Glomerular visceral epithelial cell (primary cell): ENCODE measurements at regions not wholly inside any gene's neighbourhood (a gene's known extent, or its start where the extent isn't known, plus 50 kb on each side); places are given as distances from the start of the nearest gene placed in this dataset.
A peak's percentile ranks its signal among the peaks of the same experiment; 100 is the strongest.

Experiments used
- DNase-seq: peaks from one replicate; pipeline ENCODE4 v3.0.0-alpha.2; 2016; ENCODE audit errors: extremely low spot score

- no peak for DNase-seq
Observed at GRCh38 chr6:209432-210103, 82.7 kb upstream of the DUSP22 start.

GRCh38 chr6:210104-210456 lies 82.2 kb upstream of the DUSP22 start:
- no peak for DNase-seq

GRCh38 chr6:210778-211374 lies 81.4 kb upstream of the DUSP22 start:
- DNase-seq = no peak

GRCh38 chr6:211871-212497 lies 80.3 kb upstream of the DUSP22 start:
- no peak for DNase-seq

- DNase-seq = no peak
Observed at GRCh38 chr6:213284-213683, 79.0 kb upstream of the DUSP22 start.

- no peak for DNase-seq
Observed at GRCh38 chr6:214428-214827, 77.9 kb upstream of the DUSP22 start.

- DNase-seq = peak; percentile 68
Observed at GRCh38 chr6:215335-216034, 76.8 kb upstream of the DUSP22 start.

GRCh38 chr6:217048-217659 lies 75.1 kb upstream of the DUSP22 start:
- no peak for DNase-seq

- DNase-seq = peak; percentile 50
Observed at GRCh38 chr6:218153-219018, 73.9 kb upstream of the DUSP22 start.

GRCh38 chr6:219019-219570 lies 73.2 kb upstream of the DUSP22 start:
- DNase-seq = no peak

- DNase-seq = peak; percentile 49
Observed at GRCh38 chr6:219641-220198, 72.6 kb upstream of the DUSP22 start.

GRCh38 chr6:220312-220711 lies 72.0 kb upstream of the DUSP22 start:
- DNase-seq = no peak

GRCh38 chr6:220721-221475 lies 71.4 kb upstream of the DUSP22 start:
- peak; percentile 21 for DNase-seq

GRCh38 chr6:221531-222349 lies 70.5 kb upstream of the DUSP22 start:
- DNase-seq = no peak

GRCh38 chr6:222468-222867 lies 69.8 kb upstream of the DUSP22 start:
- DNase-seq = no peak

- DNase-seq = no peak
Observed at GRCh38 chr6:223136-223535, 69.2 kb upstream of the DUSP22 start.

- no peak for DNase-seq
Observed at GRCh38 chr6:223763-224162, 68.5 kb upstream of the DUSP22 start.

GRCh38 chr6:224350-224749 lies 67.9 kb upstream of the DUSP22 start:
- no peak for DNase-seq

- no peak for DNase-seq
Observed at GRCh38 chr6:225121-225721, 67.1 kb upstream of the DUSP22 start.
